ENCODE measurements at regions not wholly inside any gene's neighbourhood (a gene's known extent, or its start where the extent isn't known, plus 50 kb on each side); places are given as distances from the start of the nearest gene placed in this dataset.

- no peaks in the 10 kb centered on the region for H3K9me3 ChIP-seq (ENCODE audit: control insufficient read depth, insufficient read depth, low read depth, low read length)
- H3K27ac ChIP-seq (ENCODE audit: low read length): no peak overlapping the region
- no peaks in the 10 kb centered on the region for H3K4me1 ChIP-seq (ENCODE audit: control insufficient read depth, insufficient read depth, low read length)
- POLR2A ChIA-PET: no interaction called here
- H3K4me3 ChIP-seq (ENCODE audit: low read depth in 2 of 2, low read length in 2 of 2): no peak overlapping the region
- ATAC-seq (no peak), DNase-seq (ENCODE audit: low read depth, low spot score) (no peak)
- no peaks in the 10 kb centered on the region for H3K36me3 ChIP-seq (ENCODE audit: control insufficient read depth, insufficient read depth, low read length)
- in situ Hi-C loops (cut with HindIII; ENCODE audit: low pct_unique_long_range_greater_than_20kb, low sequenced_read_pairs): no loop called here
- no TSS peak for BruUV-seq (replicated peaks)
- CTCF ChIA-PET: no interaction called here
- no peaks in the 10 kb centered on the region for H3K27me3 ChIP-seq (ENCODE audit: control insufficient read depth, insufficient read depth, low read length)
- 0 out of 2 replicates have a peak, but pooled peaks have one; percentile 25 for TF ChIP-seq CTCF (IDR thresholded peaks at IDR 0.05)
- TF ChIP-seq SIN3A (IDR thresholded peaks at IDR 0.05; ENCODE audit: borderline replicate concordance, insufficient read depth, low read depth, low read length): no peak
- TF ChIP-seq POLR2AphosphoS5 (IDR thresholded peaks at IDR 0.05; ENCODE audit: low read depth, low read length): no peak
- intact Hi-C loops (cut with micrococcal nuclease; ENCODE audit: unreplicated experiment): no loop called here
Observed at GRCh38 chr17:68740555-68741447, 139.6 kb upstream of the FAM20A start.

GRCh38 chr17:68737761-68738443, 136.7 kb upstream of the FAM20A start:
- BruUV-seq (replicated peaks): no TSS peak
- intact Hi-C loops (cut with micrococcal nuclease; ENCODE audit: unreplicated experiment): no loop called here
- CTCF ChIA-PET: no interaction called here
- H3K4me3 ChIP-seq (ENCODE audit: low read depth in 2 of 2, low read length in 2 of 2): no peak overlapping the region
- no peak overlapping the region for H3K27ac ChIP-seq (ENCODE audit: low read length)
- ATAC-seq (no peak), DNase-seq (ENCODE audit: low read depth, low spot score) (no peak)
- H3K36me3 ChIP-seq (ENCODE audit: control insufficient read depth, insufficient read depth, low read length): no peaks in the 10 kb centered on the region
- TF ChIP-seq TCF7L2 (IDR thresholded peaks at IDR 0.05; ENCODE audit: low read depth, low read length): no peak
- TF ChIP-seq SIN3A (IDR thresholded peaks at IDR 0.05; ENCODE audit: borderline replicate concordance, insufficient read depth, low read depth, low read length): no peak
- no peak for TF ChIP-seq POLR2AphosphoS5 (IDR thresholded peaks at IDR 0.05; ENCODE audit: low read depth, low read length)
- no peak for TF ChIP-seq REST (IDR thresholded peaks at IDR 0.05; ENCODE audit: insufficient read depth in 1 of 2, low read depth in 2 of 2, low read length in 1 of 2)
- no peak for TF ChIP-seq CTCF (IDR thresholded peaks at IDR 0.05)
- no peaks in the 10 kb centered on the region for H3K27me3 ChIP-seq (ENCODE audit: control insufficient read depth, insufficient read depth, low read length)
- in situ Hi-C loops (cut with HindIII; ENCODE audit: low pct_unique_long_range_greater_than_20kb, low sequenced_read_pairs): no loop called here
- H3K9me3 ChIP-seq (ENCODE audit: control insufficient read depth, insufficient read depth, low read depth, low read length): no peaks in the 10 kb centered on the region
- H3K4me1 ChIP-seq (ENCODE audit: control insufficient read depth, insufficient read depth, low read length): no peaks in the 10 kb centered on the region
- POLR2A ChIA-PET: no interaction called here
